GM21576 (cell line): ENCODE measurements at regions not wholly inside any gene's neighbourhood (a gene's known extent, or its start where the extent isn't known, plus 50 kb on each side); places are given as distances from the start of the nearest gene placed in this dataset.
"Not testable (repeated sequence)": the region's sequence is repeated elsewhere in the genome, so short reads cannot be mapped to it uniquely, and the experiment has no call there.

Experiments used
- ATAC-seq: cut with Tn5 transposase; IDR thresholded peaks from one replicate; pipeline ENCODE4 v1.9.1; 2021; ENCODE audit warnings: mild to moderate bottlenecking, moderate library complexity; ENCODE audit not compliant: unreplicated experiment

GRCh38 chr2:75932996-75933395, 222.3 kb upstream of the GCFC2 start:
- ATAC-seq, result no peak

- ATAC-seq, result no peak
Observed at GRCh38 chr2:75928093-75928492, 217.4 kb upstream of the GCFC2 start.

- no peak for ATAC-seq
Observed at GRCh38 chr2:75925331-75926024, 214.8 kb upstream of the GCFC2 start.

- ATAC-seq, result no peak
Observed at GRCh38 chr2:75922191-75922590, 211.5 kb upstream of the GCFC2 start.

GRCh38 chr2:75920859-75921551, 210.3 kb upstream of the GCFC2 start:
- ATAC-seq, result no peak

- no peak for ATAC-seq
Observed at GRCh38 chr2:75915851-75916634, 205.3 kb upstream of the GCFC2 start.

- peak; percentile 86 for ATAC-seq
Observed at GRCh38 chr2:75896779-75897366, 186.2 kb upstream of the GCFC2 start.

- peak; percentile 46 for ATAC-seq
Observed at GRCh38 chr2:75894170-75894569, 183.5 kb upstream of the GCFC2 start.

- no peak for ATAC-seq
Observed at GRCh38 chr2:75892490-75892889, 181.8 kb upstream of the GCFC2 start.

GRCh38 chr2:75882530-75882929, 171.8 kb upstream of the GCFC2 start:
- ATAC-seq, result no peak

- ATAC-seq, result not testable (repeated sequence)
Observed at GRCh38 chr2:75875606-75876005, 164.9 kb upstream of the GCFC2 start.

- not testable (repeated sequence) for ATAC-seq
Observed at GRCh38 chr2:75871762-75872614, 161.3 kb upstream of the GCFC2 start.

GRCh38 chr2:75870651-75871137, 160.0 kb upstream of the GCFC2 start:
- no peak for ATAC-seq

GRCh38 chr2:75870133-75870532, 159.4 kb upstream of the GCFC2 start:
- ATAC-seq, result no peak

- ATAC-seq, result no peak
Observed at GRCh38 chr2:75865702-75866101, 155.0 kb upstream of the GCFC2 start.

- ATAC-seq, result no peak
Observed at GRCh38 chr2:75865083-75865482, 154.4 kb upstream of the GCFC2 start.

- no peak for ATAC-seq
Observed at GRCh38 chr2:75862547-75862946, 151.8 kb upstream of the GCFC2 start.

- ATAC-seq, result no peak
Observed at GRCh38 chr2:75853436-75853835, 142.7 kb upstream of the GCFC2 start.

- no peak for ATAC-seq
Observed at GRCh38 chr2:75852639-75853038, 141.9 kb upstream of the GCFC2 start.

GRCh38 chr2:75846683-75847190, 136.0 kb upstream of the GCFC2 start:
- no peak for ATAC-seq
